Breast epithelium (tissue), 3 donors: ENCODE measurements at regions not wholly inside any gene's neighbourhood (a gene's known extent, or its start where the extent isn't known, plus 50 kb on each side); places are given as distances from the start of the nearest gene placed in this dataset.

Experiments
- CTCF ChIP-seq, 3 donors: fragments of 450-650 bp; IDR thresholded peaks; one replicate each; pipeline ENCODE4 v1.5.1; 2016 to 2017; ENCODE audit warnings: antibody characterized with exemption in 3 of 3, mild to moderate bottlenecking in 3 of 3, moderate library complexity in 3 of 3
- POLR2A ChIP-seq: fragments of 450-650 bp; IDR thresholded peaks from one replicate; pipeline ENCODE4 v1.6.1; 2016; ENCODE audit warnings: antibody characterized with exemption, mild to moderate bottlenecking, moderate library complexity
- POLR2AphosphoS5 ChIP-seq, 3 donors: sonication (generic); formaldehyde crosslinking; IDR thresholded peaks; one replicate each; pipeline ENCODE4 v1.6.1; 2017; ENCODE audit warnings: antibody characterized with exemption in 3 of 3

- TF ChIP-seq CTCF (IDR thresholded peaks at IDR 0.05), result no peak
- TF ChIP-seq POLR2AphosphoS5 (IDR thresholded peaks at IDR 0.05), result no peak
- TF ChIP-seq POLR2A, result no peak
These were observed 54.4 kb upstream of the PCBD1 start for GRCh38 chr10:70942725-70943124.
